ENCODE measurements at regions not wholly inside any gene's neighbourhood (a gene's known extent, or its start where the extent isn't known, plus 50 kb on each side); places are given as distances from the start of the nearest gene placed in this dataset.

DNA sequence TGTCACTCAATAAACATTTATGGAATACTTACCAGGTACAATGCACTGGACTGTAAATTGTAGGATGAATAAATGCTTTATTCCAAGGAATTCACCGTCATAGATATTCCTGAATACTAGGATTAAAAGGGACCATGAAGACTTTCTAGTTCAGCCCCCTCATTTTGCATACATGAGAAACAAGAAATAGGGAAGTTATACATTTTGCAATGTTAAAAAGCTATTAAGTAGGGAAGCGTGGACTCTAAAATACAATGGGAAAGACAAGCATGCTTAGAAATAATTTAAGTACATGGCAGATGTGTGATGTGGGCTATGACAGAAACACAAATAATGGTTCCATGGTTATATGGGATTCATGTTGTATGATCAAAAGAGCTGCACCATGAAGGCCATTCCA is 89.4 kb upstream of the SYT10 start:
- no peak for TF ChIP-seq POLR2A (IDR thresholded peaks at IDR 0.05)
- no peak for TF ChIP-seq CTCF (IDR thresholded peaks at IDR 0.05)
- no peak for TF ChIP-seq POLR2AphosphoS5 (IDR thresholded peaks at IDR 0.05)
